HG03565 (cell line): ENCODE measurements at regions not wholly inside any gene's neighbourhood (a gene's known extent, or its start where the extent isn't known, plus 50 kb on each side); places are given as distances from the start of the nearest gene placed in this dataset.

Source experiments
- ATAC-seq: cut with Tn5 transposase; IDR thresholded peaks from one replicate; pipeline ENCODE4 v1.9.1; 2021; ENCODE audit warnings: mild to moderate bottlenecking, moderate library complexity; ENCODE audit not compliant: unreplicated experiment

DNA sequence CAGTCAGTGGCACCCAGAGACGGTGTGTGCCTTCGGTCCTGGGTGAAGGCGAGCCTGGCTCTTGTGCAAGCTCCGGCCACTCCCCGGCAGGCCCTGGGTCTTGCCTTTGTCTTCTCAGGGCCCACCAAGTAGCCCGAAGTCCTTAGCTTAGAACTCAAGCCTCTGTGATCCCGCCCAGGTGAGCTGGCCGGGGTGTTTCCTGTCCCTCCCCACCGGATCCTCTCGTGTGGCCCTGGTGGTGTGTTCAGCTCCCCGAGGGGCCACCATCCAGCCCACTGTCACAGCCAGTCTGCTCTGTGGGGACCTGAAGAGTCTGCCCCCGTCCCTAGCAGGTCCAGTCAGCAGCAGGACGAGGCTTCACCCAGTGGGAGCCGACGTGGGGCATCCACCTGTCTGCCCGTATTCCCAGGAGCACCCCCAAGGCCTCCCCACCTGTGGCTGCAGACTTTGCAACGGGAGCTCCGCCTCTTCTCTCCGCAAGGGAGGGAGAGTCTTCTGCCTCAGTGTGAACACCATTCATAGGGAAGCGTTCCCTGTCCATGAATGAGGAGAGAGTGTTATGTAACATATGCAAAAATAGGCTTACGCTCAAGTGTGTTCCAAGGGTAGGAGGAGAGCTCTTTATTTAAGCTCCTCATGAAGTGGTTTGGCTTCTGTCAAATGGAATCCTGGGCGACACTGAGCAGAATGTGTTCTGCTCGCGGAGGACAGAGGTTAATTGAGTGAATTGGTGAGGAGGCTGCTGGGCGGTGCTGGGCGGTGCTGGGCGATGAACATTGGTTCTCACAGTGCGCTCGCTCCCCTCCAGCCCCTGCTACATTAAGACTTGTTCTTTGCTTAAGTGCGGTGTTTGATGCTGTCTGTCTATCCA lies 108.9 kb downstream of the CRYAA start:
- no peak for ATAC-seq

DNA sequence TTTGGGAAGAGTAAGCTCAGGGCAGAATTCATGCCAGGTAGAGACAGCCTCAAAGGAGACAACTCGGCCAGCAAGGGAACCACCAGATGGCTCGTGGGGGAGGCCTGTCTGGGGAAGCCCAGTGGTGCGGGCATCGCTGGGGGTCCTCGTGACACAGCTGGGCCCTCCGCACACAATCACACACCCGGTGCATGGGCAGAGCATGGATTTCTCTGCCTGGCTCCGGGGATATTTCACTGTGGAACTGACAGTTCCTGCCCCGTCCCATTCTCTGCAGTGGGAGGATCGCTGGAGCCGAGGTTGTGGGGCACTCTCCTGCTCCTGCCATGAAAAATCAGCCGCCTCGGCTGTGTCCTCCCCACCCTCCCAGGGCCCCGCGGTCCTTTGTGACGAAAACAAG lies 108.0 kb downstream of the CRYAA start:
- ATAC-seq = no peak

DNA sequence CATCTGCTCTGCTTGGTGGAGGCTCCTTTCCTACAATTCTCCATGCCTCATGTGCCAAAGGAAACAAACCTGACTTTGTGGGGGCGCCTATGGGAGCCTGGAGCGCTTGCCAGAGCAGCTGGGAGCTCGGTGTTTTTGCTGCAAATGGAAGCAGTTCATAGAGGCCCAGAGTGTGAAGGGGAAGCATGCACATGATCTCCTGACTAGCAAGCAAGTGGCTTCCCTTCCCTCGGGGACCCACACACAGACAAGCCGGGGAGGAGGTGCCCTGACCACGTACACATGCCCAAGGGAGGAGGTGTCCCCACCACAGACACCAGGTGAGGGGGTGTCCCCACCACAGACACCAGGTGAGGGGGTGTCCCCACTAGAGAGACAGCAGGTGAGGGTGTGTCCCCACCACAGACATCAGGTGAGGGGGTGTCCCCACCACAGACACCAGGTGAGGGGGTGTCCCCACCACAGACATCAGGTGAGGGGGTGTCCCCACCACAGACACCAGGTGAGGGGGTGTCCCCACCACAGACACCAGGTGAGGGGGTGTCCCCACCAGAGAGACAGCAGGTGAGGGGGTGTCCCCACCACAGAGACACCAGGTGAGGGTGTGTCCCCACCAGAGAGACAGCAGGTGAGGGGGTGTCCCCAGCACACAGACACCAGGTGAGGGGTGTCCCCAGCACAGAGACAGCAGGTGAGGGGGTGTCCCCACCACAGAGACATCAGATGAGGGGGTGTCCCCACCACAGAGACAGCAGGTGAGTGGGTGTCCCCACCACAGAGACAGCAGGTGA lies 106.8 kb downstream of the CRYAA start:
- no peak for ATAC-seq

DNA sequence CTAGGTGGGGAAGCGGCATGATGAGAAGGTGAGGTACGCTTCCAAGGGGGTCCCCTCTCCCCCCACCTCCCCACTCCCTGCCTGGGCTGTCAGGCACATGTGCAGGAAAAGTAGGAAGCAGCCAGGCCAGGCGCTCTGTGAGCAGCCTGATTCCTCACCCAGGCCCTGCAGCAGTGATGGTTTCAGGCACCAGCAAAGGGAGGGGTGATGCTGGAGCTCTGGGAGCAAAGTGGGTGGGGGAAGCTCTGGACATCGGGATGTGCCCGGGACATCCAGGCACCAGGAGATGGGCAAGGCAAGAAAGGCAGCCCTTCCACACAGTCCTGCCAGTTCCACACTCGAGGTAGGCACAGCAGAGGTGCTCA lies 106.1 kb downstream of the CRYAA start:
- ATAC-seq = no peak

DNA sequence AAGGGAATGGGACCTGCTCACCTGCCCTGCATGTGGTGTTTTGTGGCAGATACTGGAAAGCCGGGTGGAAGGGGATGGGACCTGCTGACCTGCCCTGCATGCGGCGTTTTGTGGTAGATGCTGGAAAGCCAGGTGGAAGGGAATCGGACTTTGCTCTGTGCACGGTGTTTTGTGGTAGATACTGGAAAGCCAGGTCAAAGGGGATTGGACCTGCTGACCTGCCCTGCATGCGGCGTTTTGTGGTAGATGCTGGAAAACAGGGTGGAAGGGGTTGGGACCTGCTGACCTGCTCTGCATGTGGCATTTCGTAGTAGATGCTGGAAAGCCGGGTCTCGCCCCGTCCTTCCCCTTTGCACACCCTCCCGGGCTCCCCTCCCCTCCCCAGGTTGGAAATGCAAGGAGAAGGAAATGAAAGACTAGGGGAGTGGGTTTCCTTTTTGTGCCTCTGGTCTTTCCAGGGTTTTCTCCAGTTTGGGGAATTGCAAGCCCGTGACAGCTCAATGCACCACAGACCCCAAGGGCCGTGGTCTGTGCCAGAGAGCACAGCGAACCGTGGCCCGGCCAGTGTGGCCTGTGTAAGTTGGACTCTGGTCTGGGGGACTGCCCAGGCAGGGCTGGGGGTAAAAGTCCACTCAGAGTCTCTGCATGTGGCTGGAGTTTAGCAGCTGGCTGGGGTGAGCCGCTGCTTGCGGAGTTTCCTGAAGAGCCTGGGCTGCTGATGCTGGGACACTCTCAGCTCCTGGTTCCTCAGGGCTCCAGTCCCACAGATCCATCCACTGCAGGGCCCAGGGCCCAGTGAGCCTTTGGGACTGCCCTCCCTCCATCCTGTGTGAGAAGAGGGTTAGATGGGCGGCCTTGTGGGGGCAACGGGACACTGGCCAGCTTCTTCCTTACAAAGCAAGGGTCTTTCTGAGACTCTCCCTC lies 105.5 kb downstream of the CRYAA start:
- ATAC-seq = no peak

DNA sequence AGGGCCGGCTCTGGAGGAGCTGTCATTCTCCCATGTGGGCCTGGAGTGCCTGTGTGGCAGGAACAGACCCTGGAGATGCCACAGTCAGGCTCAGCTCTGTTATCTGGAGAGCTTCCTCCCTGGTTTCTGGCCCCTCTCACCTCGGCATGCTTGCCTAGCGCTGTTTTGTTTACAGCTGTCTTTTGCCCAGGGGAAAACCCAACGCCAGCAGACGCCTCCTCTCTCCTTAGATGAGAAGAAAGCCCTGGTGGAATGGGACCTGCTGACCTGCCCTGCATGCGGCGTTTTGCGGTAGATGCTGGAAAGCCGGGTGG lies 104.9 kb downstream of the CRYAA start:
- ATAC-seq = no peak

DNA sequence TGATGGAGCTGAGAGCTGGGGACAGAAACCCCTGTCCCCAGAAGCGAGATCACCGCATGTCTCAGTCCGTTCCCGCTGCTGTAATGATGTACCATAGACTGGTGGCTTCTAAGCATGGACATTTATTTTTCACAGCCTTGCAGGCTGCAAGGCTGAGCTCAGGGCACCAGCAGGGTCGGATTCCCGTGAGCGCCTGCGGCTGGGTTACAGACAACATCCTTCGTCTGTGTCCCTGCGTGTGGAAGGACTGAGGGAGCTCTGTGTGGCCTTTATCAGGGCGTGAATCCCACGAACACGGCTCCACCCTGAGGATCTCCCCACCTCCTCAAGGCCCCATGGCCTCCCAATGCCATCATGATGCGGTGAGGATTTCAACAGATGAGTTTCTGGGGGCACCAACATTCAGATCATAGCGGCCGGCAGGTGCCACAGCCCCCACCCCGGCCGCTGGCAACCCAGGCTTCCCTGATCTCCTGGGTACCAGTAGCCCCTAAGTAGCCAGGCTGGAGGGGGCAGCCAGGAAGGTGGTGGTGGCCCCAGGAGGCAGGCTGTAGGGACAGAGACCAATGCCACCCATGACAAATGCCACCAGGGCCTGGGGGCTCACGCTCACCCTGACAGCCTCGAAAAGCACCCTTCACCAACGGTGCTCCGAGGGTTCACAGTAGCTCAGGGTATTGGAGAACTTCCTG lies 104.4 kb downstream of the CRYAA start:
- no peak for ATAC-seq

DNA sequence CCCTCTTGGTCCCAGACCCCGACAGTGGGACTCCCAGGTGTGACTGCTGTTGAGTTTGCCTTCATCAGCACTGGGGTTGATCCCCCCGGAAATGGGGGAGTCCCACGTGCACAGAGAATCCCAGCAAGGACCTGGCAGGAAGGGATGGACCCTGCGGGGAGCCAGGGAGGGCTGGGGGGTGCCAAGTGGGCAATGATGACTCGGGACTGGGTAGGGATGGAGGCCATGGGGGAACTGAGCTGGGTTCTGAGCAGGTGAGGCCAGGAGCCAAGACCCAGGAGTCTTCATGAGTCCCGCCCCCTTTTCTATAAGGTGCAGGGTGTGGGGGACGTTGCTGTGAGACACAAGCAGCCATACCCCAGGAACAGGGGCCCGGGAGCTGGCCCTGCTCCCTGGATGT lies 103.8 kb downstream of the CRYAA start:
- ATAC-seq = no peak

DNA sequence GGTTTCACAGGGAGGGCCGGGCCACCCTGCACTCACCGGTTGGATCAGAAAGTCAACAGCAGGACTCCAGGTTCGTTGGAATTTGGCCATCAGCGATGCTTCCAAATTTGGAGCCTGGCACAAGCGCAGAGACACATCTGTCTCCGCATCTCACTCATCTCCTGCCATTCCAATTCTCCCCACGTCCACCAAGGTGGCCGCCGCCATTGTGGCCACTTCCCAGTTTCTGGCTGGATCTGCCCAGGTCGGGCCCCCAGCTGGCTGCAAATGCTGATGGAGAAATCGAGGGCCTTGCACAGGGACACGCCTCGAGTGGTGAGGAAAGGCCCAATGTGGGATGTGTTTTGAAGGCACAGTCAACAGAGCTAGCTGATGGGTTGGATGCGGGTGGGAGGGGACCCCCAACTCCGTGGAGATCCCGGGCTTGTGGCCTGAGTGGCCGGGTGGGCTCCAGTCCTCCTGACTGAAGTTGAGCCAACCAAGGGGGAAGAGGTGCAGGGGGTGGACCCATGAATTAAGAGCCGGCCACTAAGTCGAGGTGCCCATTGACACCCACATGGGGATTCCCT lies 102.7 kb downstream of the CRYAA start:
- no peak for ATAC-seq

DNA sequence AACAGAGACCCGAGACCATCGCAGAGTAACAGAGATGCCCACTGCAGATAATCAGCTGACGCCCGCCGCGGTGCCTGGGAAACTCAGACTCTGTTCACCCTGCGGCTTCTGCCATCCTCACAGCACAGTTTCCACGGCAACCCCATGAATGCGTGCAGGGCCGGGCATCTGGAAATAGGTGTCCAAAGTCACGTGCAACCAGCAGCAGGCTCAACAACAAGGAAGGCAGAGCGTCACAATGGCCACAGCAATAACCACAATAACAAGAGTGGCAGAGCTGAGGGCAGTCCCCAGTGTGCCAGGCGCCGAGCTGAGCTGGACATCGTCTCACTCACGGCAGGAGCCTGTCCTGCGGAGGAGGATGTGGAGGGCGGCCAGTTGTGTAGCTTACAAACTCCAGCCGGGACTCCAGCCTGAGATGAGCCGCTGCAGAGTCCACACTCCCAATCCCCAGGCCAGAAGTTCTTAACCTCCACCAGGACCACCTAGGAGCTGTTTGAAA lies 102.0 kb downstream of the CRYAA start:
- no peak for ATAC-seq

DNA sequence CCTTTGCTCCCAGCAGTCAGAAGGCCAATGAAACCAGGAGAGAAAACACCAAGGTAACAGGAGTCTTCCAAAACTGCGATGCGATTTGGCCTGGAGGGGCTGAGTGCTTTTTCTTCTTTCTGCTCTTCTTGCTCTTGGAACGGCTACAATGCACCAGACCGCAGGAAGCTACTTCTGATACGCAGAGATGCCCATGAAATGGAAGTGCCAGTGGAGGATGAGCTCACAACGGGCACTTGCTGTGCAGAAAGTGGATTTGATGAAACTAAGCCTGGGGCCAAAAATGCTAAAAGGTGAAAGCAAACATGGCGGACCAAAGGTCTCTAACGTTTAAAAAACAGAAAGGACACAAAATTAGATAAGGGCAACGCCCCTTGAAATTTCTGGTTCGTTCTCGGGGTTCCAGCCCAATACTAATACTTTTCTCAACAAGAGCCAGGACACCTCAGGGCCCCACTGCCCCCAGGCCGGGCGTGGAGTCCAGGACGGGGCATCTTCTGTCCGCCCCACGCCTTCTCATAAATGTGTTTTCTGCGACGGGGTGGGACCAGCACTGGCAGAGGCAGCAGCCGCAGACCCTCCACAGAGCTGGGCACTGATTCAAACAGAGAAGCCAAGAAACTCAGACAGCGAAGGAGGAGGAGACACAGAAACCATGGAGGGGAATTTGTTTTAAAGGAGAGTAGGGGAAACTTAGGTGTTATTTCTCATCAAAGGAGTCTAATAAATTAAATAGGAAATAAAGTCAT lies 101.3 kb downstream of the CRYAA start:
- no peak for ATAC-seq

DNA sequence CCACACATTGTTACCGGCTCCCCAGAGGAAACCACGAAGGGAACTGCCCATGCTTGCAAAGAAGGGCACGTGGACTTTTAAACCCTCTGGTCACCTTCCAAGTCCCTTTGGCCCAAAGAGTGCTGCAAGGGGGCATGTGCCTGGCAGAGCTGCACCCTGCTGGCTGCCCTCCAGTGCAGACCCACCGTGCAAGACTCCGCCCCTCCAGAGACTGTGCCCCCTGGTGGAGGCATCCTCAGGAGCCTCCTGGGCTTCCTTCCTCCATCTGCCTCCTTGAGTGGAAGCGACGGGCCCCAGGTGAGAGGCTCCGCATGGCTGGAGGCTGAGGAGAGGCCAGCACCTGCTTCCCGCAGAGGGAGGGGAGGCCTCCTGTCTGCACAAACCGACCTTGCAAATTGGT lies 100.6 kb downstream of the CRYAA start:
- ATAC-seq = no peak

DNA sequence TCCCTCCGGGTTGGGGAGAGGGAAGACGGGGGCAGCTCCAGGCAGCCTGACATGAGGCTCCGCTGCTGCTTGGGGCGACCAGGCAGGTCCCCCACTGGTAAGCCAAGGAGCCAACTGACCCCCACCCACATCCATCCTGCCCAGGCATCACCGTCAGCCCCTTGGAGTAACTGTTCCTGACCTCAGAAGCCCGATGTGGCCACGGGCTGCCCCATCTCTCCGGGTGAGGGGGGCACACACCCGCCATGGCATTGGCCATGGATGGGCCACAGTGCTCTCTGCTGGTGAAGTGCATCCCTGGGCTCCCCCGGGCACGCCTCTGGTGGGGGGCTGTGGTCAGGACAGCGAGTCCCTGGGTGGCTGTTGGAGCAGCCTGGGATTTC lies 100.0 kb downstream of the CRYAA start:
- no peak for ATAC-seq

DNA sequence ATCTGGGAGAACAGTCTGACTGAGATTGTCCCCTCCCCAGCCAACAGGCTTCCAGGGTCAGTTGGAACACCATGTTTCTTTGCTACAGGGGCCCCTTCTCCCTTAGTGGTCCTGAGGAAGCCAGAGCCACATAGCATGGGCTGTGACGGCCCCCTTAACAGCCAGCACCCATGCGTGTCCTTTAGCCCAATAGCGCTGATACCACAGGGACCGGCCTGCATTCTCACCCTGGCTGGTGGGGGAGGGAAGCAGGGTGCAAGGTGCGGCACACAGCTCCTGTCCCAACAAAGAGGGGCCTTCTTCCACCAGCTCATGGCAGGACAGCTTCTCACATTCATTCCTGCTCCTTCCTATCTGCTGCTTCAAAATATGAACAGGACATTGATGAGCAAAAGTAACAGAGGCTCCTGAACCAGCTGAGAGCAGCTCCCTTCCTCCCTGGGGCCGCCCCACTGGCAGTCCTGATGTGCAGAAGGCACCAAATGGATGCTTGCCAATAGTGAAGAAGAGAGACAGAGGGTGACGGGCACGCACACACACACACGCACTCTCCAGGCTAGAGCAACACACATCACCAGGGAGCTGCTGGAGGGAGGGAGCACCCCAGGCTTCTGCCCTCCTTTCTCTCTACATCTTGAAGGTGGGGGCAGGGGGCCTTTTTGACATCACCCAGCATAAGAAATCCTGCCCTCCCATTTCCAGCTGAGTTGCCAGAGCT lies 99.4 kb downstream of the CRYAA start:
- ATAC-seq = no peak

DNA sequence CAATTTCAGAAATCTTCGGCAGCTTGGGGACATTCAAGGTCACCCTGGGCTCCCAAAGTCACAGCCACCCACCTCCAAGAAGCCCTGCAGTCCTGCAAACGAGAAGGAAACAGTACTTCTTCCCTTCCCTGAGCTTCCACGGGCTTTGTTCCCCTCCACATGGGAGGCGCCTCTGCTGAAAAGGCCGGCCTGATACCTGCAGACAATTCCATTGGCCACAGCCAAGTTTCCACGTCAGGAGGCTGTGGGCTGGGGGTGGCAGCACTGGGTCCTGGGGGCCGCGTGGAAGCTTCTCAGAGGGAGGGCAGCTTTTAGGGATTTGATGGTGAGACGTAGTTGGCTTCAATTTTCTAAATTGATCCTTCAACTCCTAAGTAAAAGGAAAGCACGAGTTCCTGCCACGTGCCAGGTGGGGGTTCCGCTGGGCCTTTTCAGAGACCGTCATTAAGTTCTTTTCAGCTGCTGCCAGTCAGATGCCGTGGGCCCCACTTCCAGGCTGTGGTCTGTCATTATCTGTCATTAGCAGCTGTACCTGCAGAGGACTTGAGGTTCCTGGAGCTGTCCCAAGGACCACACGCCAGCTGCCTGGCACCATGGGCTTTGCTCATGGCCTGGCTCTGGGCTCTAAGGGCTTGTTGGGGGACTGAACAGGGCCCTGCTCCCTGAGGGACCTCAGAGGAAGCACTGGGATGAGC lies 98.7 kb downstream of the CRYAA start:
- no peak for ATAC-seq

DNA sequence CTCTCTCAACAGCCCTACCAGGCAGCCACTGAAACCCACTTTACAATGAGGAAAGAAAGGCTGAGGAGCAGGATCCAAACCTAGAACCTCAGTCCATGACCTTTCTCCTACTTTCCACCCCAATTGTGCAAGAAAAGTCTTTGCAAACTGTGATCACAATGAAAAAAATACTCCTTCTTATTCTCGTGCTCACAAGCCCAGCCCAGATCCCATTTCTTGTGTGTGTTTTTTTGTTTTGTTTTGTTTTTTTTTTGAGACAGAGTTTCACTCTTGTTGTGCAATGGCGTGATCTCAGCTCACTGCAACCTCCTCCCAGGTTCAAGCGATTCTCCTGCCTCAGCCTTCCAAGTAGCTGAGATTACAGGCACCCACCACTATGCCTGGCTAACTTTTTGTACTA lies 97.7 kb downstream of the CRYAA start:
- no peak for ATAC-seq

DNA sequence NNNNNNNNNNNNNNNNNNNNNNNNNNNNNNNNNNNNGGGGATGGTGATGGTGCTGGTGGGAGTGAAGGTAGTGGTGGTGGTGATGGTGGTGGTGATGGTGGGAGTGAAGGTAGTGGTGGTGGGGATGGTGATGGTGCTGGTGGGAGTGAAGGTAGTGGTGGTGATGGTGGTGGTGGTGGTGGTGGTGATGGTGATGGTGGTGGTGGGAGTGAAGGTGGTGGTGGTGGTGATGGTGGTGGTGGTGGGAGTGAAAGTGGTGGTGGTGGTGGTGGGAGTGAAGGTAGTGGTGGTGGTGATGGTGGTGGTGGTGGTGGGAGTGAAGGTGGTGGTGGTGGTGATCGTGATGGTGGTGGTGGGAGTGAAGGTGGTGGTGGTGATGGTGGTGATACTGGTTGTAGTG lies 93.6 kb downstream of the CRYAA start:
- no peak for ATAC-seq
